H1 (cell line): ENCODE measurements at regions not wholly inside any gene's neighbourhood (a gene's known extent, or its start where the extent isn't known, plus 50 kb on each side); places are given as distances from the start of the nearest gene placed in this dataset.

ENCODE experiments used
- CTCF ChIA-PET: fragments of 300-600 bp; sonication (Branson Sonifier 250); formaldehyde crosslinking; loops from one replicate; lab custom pipeline; 2021; ENCODE audit not compliant: partially characterized antibody; lab: Charles Lee
- POLR2A ChIA-PET: fragments of 300-600 bp; sonication (Branson Sonifier 250); formaldehyde crosslinking; loops from one replicate; lab custom pipeline; 2021; ENCODE audit warnings: inconsistent platforms; ENCODE audit not compliant: partially characterized antibody; lab: Charles Lee
- DNase-seq, 2 experiments: peaks; one replicate each; pipeline versions ENCODE4 v3.0.0 to v3.0.0-alpha.2; 2010 to 2022; ENCODE audit warnings: low spot score in 2 of 2, low read depth in 1 of 2, mixed read lengths in 1 of 2
- FAIRE-seq: peaks from 2 replicates; lab custom pipeline; 2011; peaks lifted over from hg19 to GRCh38; lab: Jason Lieb, UNC
- H2AFZ ChIP-seq: 2 replicates; pipeline ENCODE4 v1.8.1; 2012; ENCODE audit warnings: low read length, inconsistent platforms
- H2AK5ac ChIP-seq: 2 replicates; pipeline ENCODE4 v1.6.1; 2013; ENCODE audit warnings: low read depth, low read length
- H2BK120ac ChIP-seq: replicated peaks from 2 replicates; pipeline ENCODE3; 2013; ENCODE audit warnings: low read depth, low read length, inconsistent platforms
- H2BK12ac ChIP-seq: 2 replicates; pipeline ENCODE4 v1.6.1; 2013; ENCODE audit warnings: low read depth, low read length
- H2BK15ac ChIP-seq: 2 replicates; pipeline ENCODE4 v1.6.1; 2013; ENCODE audit warnings: low read length
- H2BK20ac ChIP-seq: 2 replicates; pipeline ENCODE4 v1.6.1; 2013; ENCODE audit warnings: low read length
- H2BK5ac ChIP-seq: 2 replicates; pipeline ENCODE4 v1.6.1; 2013; ENCODE audit warnings: low read depth, low read length
- H3K14ac ChIP-seq: 2 replicates; pipeline ENCODE4 v1.6.1; 2013; ENCODE audit warnings: inconsistent platforms; ENCODE audit not compliant: insufficient read length
- H3K18ac ChIP-seq: 2 replicates; pipeline ENCODE4 v1.6.1; 2013; ENCODE audit warnings: low read length; ENCODE audit errors: extremely low read depth
- H3K23ac ChIP-seq: 2 replicates; pipeline ENCODE4 v1.6.1; 2013; ENCODE audit warnings: inconsistent platforms; ENCODE audit not compliant: insufficient read length
- H3K23me2 ChIP-seq: 2 replicates; pipeline ENCODE4 v1.6.1; 2013; ENCODE audit warnings: low read depth, low read length
- H3K27ac ChIP-seq: 2 replicates; pipeline ENCODE4 v1.6.1; 2011; ENCODE audit warnings: low read depth, low read length, inconsistent platforms
- H3K27me3 ChIP-seq, 4 experiments: replicated peaks in 1 of 4; 1 replicate in 1 of 4; 2 replicates in 3 of 4; pipeline versions ENCODE4 v1.6.1 to v1.8.1; 2011 to 2013; ENCODE audit warnings: low read length in 3 of 4, mild to moderate bottlenecking in 3 of 4, inconsistent platforms in 2 of 4, mixed read lengths in 2 of 4, moderate library complexity in 1 of 4; ENCODE audit not compliant: control insufficient read depth in 3 of 4, insufficient read depth in 3 of 4; ENCODE audit errors: extremely low read depth in 1 of 4
- H3K36me3 ChIP-seq, 4 experiments: 2 replicates each; pipeline versions ENCODE4 v1.6.1 to v1.8.1; 2011 to 2013; ENCODE audit warnings: mild to moderate bottlenecking in 4 of 4, low read length in 3 of 4, moderate library complexity in 2 of 4, control low read depth in 1 of 4, inconsistent platforms in 1 of 4; ENCODE audit not compliant: insufficient read depth in 4 of 4, control insufficient read depth in 2 of 4
- H3K4ac ChIP-seq: replicated peaks from 2 replicates; pipeline ENCODE3; 2013; ENCODE audit warnings: low read length, low read depth, mixed read lengths, inconsistent platforms; ENCODE audit not compliant: insufficient read length
- H3K4me1 ChIP-seq, 4 experiments: replicated peaks in 1 of 4; 1 replicate in 1 of 4; 2 replicates in 3 of 4; pipeline versions ENCODE4 v1.6.1 to v1.8.1; 2011 to 2013; ENCODE audit warnings: low read length in 3 of 4, inconsistent platforms in 2 of 4, mixed read lengths in 1 of 4; ENCODE audit not compliant: insufficient read depth in 4 of 4, control insufficient read depth in 3 of 4
- H3K4me2 ChIP-seq, 2 experiments: 2 replicates each; pipeline versions ENCODE4 v1.6.1 to v1.8.1; 2011 to 2013; ENCODE audit warnings: low read depth in 2 of 2, low read length in 2 of 2, control low read depth in 1 of 2, inconsistent platforms in 1 of 2, mild to moderate bottlenecking in 1 of 2; ENCODE audit not compliant: insufficient read depth in 1 of 2
- H3K4me3 ChIP-seq, 4 experiments: fragments of 200-600, 300-600 bp in 1 of 4; sonication (generic), shearing (Covaris generic), sonication (Bioruptor Twin) in 1 of 4; 2 replicates each; pipeline versions ENCODE4 v1.5.1 to v1.8.1; 2011 to 2016; ENCODE audit warnings: low read length in 4 of 4, low read depth in 3 of 4, control low read depth in 2 of 4, inconsistent platforms in 2 of 4, mild to moderate bottlenecking in 2 of 4, mixed read lengths in 1 of 4, moderate library complexity in 1 of 4; ENCODE audit not compliant: insufficient read depth in 2 of 4; ENCODE audit errors: extremely low read depth in 1 of 4
- H3K56ac ChIP-seq: replicated peaks from 2 replicates; pipeline ENCODE3; 2013; ENCODE audit warnings: low read depth, mild to moderate bottlenecking, mixed read lengths, low read length, inconsistent platforms; ENCODE audit not compliant: insufficient read length
- H3K79me1 ChIP-seq: 2 replicates; pipeline ENCODE4 v1.6.1; 2013; ENCODE audit warnings: low read depth, low read length, control low read depth
- H3K79me2 ChIP-seq, 2 experiments: 2 replicates each; pipeline versions ENCODE4 v1.6.1 to v1.8.1; 2012 to 2013; ENCODE audit warnings: low read length in 2 of 2, mild to moderate bottlenecking in 2 of 2, inconsistent platforms in 1 of 2; ENCODE audit not compliant: insufficient read depth in 2 of 2, control insufficient read depth in 1 of 2
- H3K9ac ChIP-seq, 4 experiments: replicated peaks in 1 of 4; 1 replicate in 1 of 4; 2 replicates in 3 of 4; pipeline versions ENCODE4 v1.6.1 to v1.8.1; 2011 to 2013; ENCODE audit warnings: low read depth in 3 of 4, low read length in 3 of 4, control low read depth in 2 of 4, mild to moderate bottlenecking in 2 of 4, moderate library complexity in 2 of 4, inconsistent platforms in 1 of 4; ENCODE audit errors: extremely low read depth in 1 of 4
- H3K9me3 ChIP-seq, 2 experiments: 2 replicates each; pipeline versions ENCODE4 v1.6.1 to v1.8.1; 2012 to 2013; ENCODE audit warnings: mild to moderate bottlenecking in 2 of 2, moderate library complexity in 2 of 2, control low read depth in 1 of 2, inconsistent platforms in 1 of 2, low read depth in 1 of 2, low read length in 1 of 2, mixed read lengths in 1 of 2; ENCODE audit not compliant: insufficient read depth in 2 of 2
- H4K20me1 ChIP-seq, 2 experiments: replicated peaks in 1 of 2; 2 replicates each; pipeline versions ENCODE3 to v1.8.1; 2011 to 2013; ENCODE audit warnings: inconsistent platforms in 2 of 2, low read length in 2 of 2, mild to moderate bottlenecking in 1 of 2; ENCODE audit not compliant: insufficient read depth in 2 of 2, control insufficient read depth in 1 of 2
- H4K5ac ChIP-seq: 2 replicates; pipeline ENCODE4 v1.6.1; 2013; ENCODE audit warnings: low read length, low read depth, mixed read lengths, inconsistent platforms; ENCODE audit not compliant: insufficient read length
- H4K8ac ChIP-seq: 2 replicates; pipeline ENCODE4 v1.8.0; 2013; ENCODE audit warnings: mild to moderate bottlenecking, moderate library complexity, low read length, inconsistent platforms; ENCODE audit not compliant: insufficient read depth; ENCODE audit errors: extremely low read depth
- H4K91ac ChIP-seq: replicated peaks from 2 replicates; pipeline ENCODE3; 2013; ENCODE audit warnings: low read length, mixed read lengths, inconsistent platforms; ENCODE audit not compliant: insufficient read length
- ATF3 ChIP-seq: IDR thresholded peaks from 2 replicates; pipeline ENCODE4 v1.6.1; 2011; ENCODE audit warnings: low read depth, mild to moderate bottlenecking, low read length; ENCODE audit not compliant: insufficient read depth
- CREB1 ChIP-seq: IDR thresholded peaks from 2 replicates; pipeline ENCODE4 v1.6.1; 2012; ENCODE audit warnings: inconsistent platforms
- CTCF ChIP-seq, 3 experiments: IDR thresholded peaks; 1 replicate in 2 of 3; 2 replicates in 1 of 3; pipeline versions ENCODE4 v1.5.1 to v1.6.1; 2011; ENCODE audit warnings: low read length in 3 of 3, mild to moderate bottlenecking in 3 of 3, inconsistent platforms in 2 of 3, low read depth in 1 of 3, moderate library complexity in 1 of 3; ENCODE audit not compliant: insufficient read depth in 1 of 3; ENCODE audit errors: control extremely low read depth in 1 of 3
- GTF2F1 ChIP-seq: IDR thresholded peaks from 2 replicates; pipeline ENCODE4 v1.6.1; 2012; ENCODE audit warnings: low read depth, low read length, improper control_type of control experiment, borderline replicate concordance
- JUND ChIP-seq: IDR thresholded peaks from 2 replicates; pipeline ENCODE4 v1.6.1; 2011; ENCODE audit warnings: mild to moderate bottlenecking, improper control_type of control experiment, low read length
- MAX ChIP-seq: IDR thresholded peaks from 2 replicates; pipeline ENCODE4 v1.6.1; 2012; ENCODE audit warnings: inconsistent platforms
- SIN3A ChIP-seq, 2 experiments: IDR thresholded peaks in 1 of 2; conservative IDR thresholded peaks in 1 of 2; 2 replicates each; pipeline ENCODE4 v1.6.1; 2011 to 2012; ENCODE audit warnings: low read length in 2 of 2, improper control_type of control experiment in 1 of 2, low read depth in 1 of 2, mild to moderate bottlenecking in 1 of 2
- USF2 ChIP-seq: IDR thresholded peaks from 2 replicates; pipeline ENCODE4 v1.6.1; 2011; ENCODE audit warnings: low read length, improper control_type of control experiment
- WGBS, 2 experiments: shearing (Covaris generic) in 1 of 2; methylation state at CpG; one replicate each; pipeline versions ENCODE4 v1.1.6 to v1.1.7; 2013 to 2015; ENCODE audit warnings: low lambda C conversion rate in 2 of 2, mixed read lengths in 2 of 2, inconsistent platforms in 1 of 2, low coverage in 1 of 2, missing lambda C conversion rate in 1 of 2; ENCODE audit not compliant: insufficient replicate concordance in 2 of 2, insufficient coverage in 1 of 2, insufficient read length in 1 of 2; ENCODE audit errors: extremely low coverage in 1 of 2, missing lambda C conversion rate in 1 of 2; 5-methylcytosine and 5-hydroxymethylcytosine counted together

GRCh38 chr2:84285056-84285747 is 173.9 kb downstream of the SUCLG1 start:
- Histone ChIP-seq H2BK5ac (no peak overlapping the region), H3K4ac (no peak overlapping the region), H3K14ac (no peak overlapping the region), H3K23ac (no peak overlapping the region), H3K18ac (no peak overlapping the region), H2BK15ac (no peak overlapping the region), H3K36me3 (no peaks in the 10 kb centered on the region), H4K8ac (no peak overlapping the region), H3K27me3 (no peaks in the 10 kb centered on the region), H3K4me1 (peaks cover 0 to 3% (median 0%) of the 10 kb centered on the region in 4 experiments; a peak in 1 of 7 replicates), H2AFZ (no peak overlapping the region), H3K4me2 (no peak overlapping the region), H4K91ac (no peak overlapping the region), H2BK120ac (no peak overlapping the region), H3K79me2 (no peaks in the 10 kb centered on the region), H2AK5ac (no peak overlapping the region), H2BK12ac (no peak overlapping the region), H3K79me1 (no peaks in the 10 kb centered on the region), H3K56ac (no peak overlapping the region), H3K27ac (no peak overlapping the region), H3K9me3 (peaks cover 0 to 3% of the 10 kb centered on the region in 2 experiments; a peak in 1 of 4 replicates), H2BK20ac (no peak overlapping the region), H4K5ac (no peak overlapping the region), H4K20me1 (no peaks in the 10 kb centered on the region), H3K4me3 (no peak overlapping the region), H3K9ac (no peak overlapping the region), H3K23me2 (no peaks in the 10 kb centered on the region)
- ChIA-PET CTCF (no interaction called here), POLR2A (no interaction called here)
- DNase-seq (no peak), FAIRE-seq (no peak)
- WGBS, 2 experiments = 84% methylated on average over 1 of the region's 1 CpG; no CpG with 5 or more reads in 1 of the 2 experiments
- TF ChIP-seq MAX (no peak), GTF2F1 (no peak), USF2 (no peak), CREB1 (no peak), CTCF (IDR thresholded peaks at IDR 0.05; ENCODE audit: control extremely low read depth in 1 of 3, insufficient read depth in 1 of 3, low read depth in 1 of 3, low read length in 3 of 3) (no peak), JUND (no peak), ATF3 (no peak), SIN3A (conservative IDR thresholded peaks at IDR 0.05 in 1 of 2, IDR thresholded peaks at IDR 0.05 in 1 of 2; ENCODE audit: low read depth in 1 of 2, low read length in 2 of 2) (no peak)
